Erythroblast (primary cell): ENCODE measurements at regions not wholly inside any gene's neighbourhood (a gene's known extent, or its start where the extent isn't known, plus 50 kb on each side); places are given as distances from the start of the nearest gene placed in this dataset.
"Not testable (repeated sequence)": the region's sequence is repeated elsewhere in the genome, so short reads cannot be mapped to it uniquely, and the experiment has no call there.

Source experiments
- DNase-seq, 2 experiments: peaks; one replicate each; lab custom pipeline; 2025; lab: John Stamatoyannopoulos, UW
- GATA1 ChIP-seq: IDR thresholded peaks from 2 replicates; pipeline ENCODE4 v1.6.1; 2011; ENCODE audit warnings: low read depth, mild to moderate bottlenecking, control low read depth, low read length, moderate library complexity
- POLR2A ChIP-seq: IDR thresholded peaks from 2 replicates; pipeline ENCODE4 v1.6.1; 2011; ENCODE audit warnings: mild to moderate bottlenecking, low read length

DNA sequence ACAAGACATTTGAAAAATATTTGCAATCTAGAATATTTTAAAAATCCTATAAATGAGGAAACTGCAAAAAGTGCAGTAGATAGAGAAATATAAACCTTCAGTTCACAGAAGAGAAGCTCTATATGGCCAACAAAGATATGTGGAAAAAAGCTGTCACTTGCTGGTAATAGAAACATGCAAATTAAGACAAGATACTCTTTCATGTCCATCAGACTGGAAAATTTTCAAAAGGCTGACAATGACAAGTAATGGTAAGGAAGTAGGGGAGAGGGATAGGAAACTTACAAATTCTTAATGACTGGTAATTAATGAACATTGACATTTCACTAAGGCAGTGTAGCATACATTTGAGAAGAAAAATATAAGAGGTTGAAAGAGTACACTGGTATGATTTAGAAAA lies 147.9 kb downstream of the MRPL39 start:
- DNase-seq, result no peak
- TF ChIP-seq POLR2A, result no peak
- no peak for TF ChIP-seq GATA1

GRCh38 chr21:25458484-25458883 lies 148.8 kb downstream of the MRPL39 start:
- TF ChIP-seq GATA1, result no peak
- TF ChIP-seq POLR2A, result no peak
- no peak for DNase-seq

DNA sequence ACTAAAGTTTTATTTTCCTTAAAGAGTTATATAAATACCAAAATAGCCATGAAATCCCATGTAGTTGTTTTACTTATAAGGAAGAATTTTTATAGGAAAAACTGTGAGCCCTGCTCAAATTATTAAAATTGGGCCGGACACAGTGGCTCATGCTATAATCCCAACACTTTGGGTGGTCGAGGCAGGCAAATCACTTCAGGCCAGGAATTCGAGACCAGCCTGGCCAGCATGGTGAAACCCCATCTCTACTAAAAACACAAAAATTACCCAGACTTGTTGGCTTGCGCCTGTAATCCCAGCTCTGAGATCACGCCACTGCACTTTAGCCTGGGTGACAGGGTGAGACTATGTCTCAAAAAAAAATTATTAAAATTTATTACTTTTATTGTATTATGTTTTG lies 149.3 kb downstream of the MRPL39 start:
- TF ChIP-seq POLR2A, result no peak
- TF ChIP-seq GATA1, result no peak
- no peak for DNase-seq

GRCh38 chr21:25457411-25457810 lies 149.9 kb downstream of the MRPL39 start:
- no peak for TF ChIP-seq GATA1
- TF ChIP-seq POLR2A, result no peak
- DNase-seq, result no peak

DNA sequence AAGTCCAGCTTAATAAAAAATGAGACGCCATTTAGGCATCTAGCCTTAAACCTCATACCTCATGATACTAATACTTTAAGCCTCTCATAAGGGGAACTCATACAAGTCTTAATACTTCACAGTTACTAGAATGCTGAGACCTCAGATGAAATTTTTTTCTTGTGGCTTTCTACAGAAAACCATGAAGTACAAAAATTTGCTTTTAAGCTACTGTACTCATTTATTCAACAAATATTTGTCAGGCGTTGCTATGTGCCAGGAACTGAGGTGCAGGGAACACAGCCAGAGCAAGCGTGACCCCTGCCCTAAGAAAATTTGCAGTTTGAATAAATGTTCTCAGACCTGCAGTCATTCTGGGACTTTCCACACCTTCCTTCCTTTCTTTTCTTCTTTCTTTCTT lies 150.6 kb downstream of the MRPL39 start:
- TF ChIP-seq GATA1, result no peak
- TF ChIP-seq POLR2A, result no peak
- no peak for DNase-seq

DNA sequence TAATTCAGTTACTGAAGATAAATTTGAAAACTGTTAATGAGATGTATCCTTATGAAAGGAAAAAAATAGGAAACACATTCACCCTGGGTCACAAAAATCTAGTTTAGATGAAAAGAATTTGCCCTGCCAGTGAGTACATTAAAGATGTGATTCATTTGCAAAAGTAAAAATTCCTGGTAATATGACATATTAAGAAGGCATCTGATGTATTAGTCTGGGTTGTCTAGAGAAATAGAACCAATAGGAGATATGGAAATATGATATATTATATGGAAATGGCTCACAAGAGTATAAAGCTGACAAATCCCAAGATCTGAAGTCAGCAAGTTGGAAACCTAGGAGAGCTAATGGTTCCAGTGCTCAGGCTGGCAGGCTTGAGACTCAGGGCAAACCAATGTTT lies 153.8 kb downstream of the MRPL39 start:
- no peak for DNase-seq
- no peak for TF ChIP-seq POLR2A

DNA sequence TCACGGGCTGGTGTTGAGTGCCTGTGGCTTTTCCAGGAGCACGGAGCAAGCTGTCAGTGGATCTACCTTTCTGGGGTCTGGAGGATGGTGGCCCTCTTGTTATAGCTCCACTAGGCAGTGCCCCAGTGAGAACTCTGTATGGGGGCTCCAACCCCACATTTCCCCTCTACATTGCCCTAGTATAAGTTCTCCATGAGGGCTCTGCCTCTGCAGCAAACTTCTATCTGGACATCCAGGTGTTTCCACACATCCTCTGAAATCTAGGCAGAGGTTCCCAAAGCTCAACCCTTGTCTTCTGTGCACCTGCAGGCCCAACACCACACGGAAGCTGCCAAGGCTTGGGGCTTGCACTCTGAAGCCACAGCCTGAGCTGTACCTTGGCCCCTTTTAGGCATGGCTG lies 157.3 kb downstream of the MRPL39 start:
- TF ChIP-seq POLR2A (no peak), GATA1 (no peak)
- DNase-seq, result no peak

- TF ChIP-seq GATA1, result no peak
- no peak for TF ChIP-seq POLR2A
- no peak for DNase-seq
Observed at GRCh38 chr21:25441835-25442234, 165.4 kb downstream of the MRPL39 start.

DNA sequence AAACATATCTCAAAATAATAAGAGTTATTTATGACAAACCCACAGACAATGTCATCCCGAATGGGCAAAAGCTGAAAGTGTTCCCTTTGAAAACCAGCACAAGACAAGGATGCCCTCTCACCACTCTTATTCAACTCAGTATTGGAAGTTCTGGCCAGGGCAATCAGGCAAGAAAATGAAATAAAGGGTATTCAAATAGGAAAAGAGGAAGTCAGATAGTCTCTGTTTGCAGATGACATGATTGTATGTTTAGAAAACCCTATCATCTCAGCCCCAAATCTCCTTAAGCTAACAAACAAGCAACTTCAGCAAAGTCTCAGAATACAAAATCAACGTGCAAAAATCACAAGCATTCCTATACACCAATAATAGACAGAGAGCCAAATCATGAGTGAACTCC lies 169.8 kb downstream of the MRPL39 start:
- not testable (repeated sequence) for DNase-seq

GRCh38 chr21:25428537-25428936 lies 178.7 kb downstream of the MRPL39 start:
- TF ChIP-seq POLR2A (no peak), GATA1 (no peak)
- no peak for DNase-seq

GRCh38 chr21:25427828-25428227 lies 179.5 kb downstream of the MRPL39 start:
- DNase-seq, result no peak
- TF ChIP-seq POLR2A (no peak), GATA1 (no peak)

GRCh38 chr21:25426580-25426979 lies 180.7 kb downstream of the MRPL39 start:
- no peak for TF ChIP-seq GATA1
- TF ChIP-seq POLR2A, result no peak
- no peak for DNase-seq

DNA sequence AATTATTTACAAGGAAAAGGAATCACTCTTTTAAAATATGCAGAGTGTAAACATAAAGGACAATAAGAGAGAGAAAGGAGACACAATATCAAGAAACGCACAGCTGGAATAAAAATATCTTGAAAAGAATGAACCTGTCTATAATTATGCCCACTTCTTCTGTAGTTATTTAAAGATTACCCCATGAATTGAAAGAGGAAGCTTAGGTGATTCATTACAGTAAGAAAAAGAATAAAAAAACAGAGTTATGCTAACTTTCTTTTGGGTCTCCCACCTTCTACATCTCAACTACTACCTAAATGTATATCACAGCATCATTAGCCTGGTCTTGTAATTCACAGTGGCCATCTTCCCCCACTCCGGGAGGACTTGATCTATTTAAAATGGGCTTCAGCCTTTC lies 182.1 kb downstream of the MRPL39 start:
- no peak for DNase-seq
- no peak for TF ChIP-seq GATA1
- TF ChIP-seq POLR2A, result no peak

DNA sequence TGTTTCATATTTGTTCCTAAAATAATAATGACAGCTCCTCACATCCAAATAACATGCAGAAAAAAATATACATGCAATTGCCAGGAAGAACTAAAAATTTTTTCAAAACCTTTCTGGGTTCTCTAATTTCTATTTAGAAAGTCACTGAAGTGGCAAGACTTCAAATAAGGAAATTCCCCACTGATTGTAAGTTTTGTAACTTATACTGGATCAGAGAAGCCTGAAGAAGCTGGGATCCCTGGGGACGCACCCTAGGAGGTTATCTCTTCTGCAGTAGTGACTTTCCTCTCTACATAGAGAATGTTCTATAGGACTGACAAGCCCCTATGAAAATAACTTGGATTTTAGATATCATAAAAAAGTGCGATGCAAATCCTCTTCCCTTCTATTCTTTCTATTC lies 182.6 kb downstream of the MRPL39 start:
- no peak for DNase-seq
- TF ChIP-seq GATA1 (no peak), POLR2A (no peak)

DNA sequence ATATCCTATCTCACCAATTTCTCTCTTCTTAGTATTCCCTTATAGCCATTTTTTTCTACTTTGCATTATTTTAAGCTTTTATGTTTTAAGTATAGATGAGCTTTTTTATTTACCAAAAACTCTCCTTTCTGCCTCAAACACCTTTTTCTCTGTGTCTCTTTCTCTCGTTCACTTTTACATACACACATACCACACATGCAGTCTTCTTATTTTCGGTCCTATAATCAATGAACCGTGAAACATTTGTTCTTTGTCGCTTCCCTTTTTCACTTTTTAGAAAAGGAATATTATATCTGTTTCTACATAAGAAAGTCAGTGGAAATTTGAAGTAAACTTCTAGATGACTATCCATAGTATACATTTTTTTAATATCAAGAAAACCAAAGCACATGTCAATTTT lies 183.2 kb downstream of the MRPL39 start:
- no peak for DNase-seq
- TF ChIP-seq GATA1, result no peak
- TF ChIP-seq POLR2A, result no peak

- TF ChIP-seq GATA1 (no peak), POLR2A (no peak)
- DNase-seq, result no peak
Observed at GRCh38 chr21:25422610-25423608, 184.4 kb downstream of the MRPL39 start.
